Putamen (tissue), 1 donor: ENCODE measurements at regions not wholly inside any gene's neighbourhood (a gene's known extent, or its start where the extent isn't known, plus 50 kb on each side); places are given as distances from the start of the nearest gene placed in this dataset.

Experiments used
- DNase-seq: peaks from one replicate; pipeline ENCODE4 v3.0.0-alpha.2; 2016; ENCODE audit warnings: low spot score

DNA sequence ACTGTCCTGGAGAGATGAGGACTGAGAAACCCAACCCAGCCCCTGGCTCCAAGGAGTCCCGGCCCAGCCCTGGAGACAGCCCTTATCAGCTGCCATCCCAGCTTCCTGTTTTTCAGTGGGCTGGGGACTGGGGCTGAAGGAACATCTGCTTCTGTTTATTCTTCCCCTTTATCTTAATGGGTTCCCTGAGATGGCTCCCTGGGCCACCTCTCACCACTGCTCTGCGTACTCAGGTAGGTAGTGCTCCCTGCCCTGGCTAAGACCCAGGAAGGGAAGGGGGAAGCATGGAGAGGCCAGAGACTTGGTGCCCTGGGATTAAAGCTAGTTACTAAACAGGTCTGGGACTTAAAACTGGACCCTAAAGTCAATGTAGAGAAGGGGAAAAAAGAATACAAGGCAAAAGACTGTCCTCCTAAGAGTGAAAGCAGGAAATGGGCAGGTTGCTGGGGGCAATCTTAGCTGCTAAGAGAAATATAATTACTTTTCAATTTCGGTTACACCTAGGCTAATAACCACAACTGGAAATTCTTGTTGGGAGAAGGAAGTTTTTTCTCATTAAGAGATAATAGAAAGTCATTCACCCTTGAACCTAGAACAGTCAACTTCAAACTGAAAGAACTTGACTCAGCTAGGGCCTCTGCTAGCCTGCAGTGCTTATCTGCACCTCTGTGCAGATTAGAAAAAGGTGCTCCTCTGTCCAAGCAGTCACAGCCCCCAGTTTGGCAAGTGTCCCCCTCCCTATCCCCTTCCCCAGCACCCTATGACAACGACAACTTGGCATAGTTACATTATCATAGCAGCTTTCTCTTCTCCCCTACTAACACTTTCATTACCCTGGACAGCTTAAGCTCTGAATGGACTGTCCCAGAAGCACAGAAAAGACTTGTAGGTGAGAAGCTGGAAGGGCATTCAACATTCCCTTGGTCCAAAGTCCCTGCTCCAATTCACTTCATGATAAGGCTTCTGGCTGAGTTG is 65.6 kb upstream of the KDM7A start:
- no peak for DNase-seq

DNA sequence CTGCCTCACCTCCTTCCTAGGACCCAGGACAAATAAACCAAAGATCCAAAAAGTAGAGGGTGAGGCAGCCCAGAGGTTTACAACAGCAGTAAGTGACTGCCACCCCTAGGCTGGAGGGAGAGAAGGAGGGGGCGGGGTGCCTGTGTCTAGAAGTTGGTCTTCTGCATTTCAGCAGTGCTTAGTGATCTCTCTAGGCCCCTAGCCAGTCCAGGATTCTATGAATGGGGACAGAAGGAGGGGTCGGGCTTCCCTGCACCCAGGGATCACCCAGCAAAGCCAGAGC is 62.8 kb upstream of the KDM7A start:
- no peak for DNase-seq

DNA sequence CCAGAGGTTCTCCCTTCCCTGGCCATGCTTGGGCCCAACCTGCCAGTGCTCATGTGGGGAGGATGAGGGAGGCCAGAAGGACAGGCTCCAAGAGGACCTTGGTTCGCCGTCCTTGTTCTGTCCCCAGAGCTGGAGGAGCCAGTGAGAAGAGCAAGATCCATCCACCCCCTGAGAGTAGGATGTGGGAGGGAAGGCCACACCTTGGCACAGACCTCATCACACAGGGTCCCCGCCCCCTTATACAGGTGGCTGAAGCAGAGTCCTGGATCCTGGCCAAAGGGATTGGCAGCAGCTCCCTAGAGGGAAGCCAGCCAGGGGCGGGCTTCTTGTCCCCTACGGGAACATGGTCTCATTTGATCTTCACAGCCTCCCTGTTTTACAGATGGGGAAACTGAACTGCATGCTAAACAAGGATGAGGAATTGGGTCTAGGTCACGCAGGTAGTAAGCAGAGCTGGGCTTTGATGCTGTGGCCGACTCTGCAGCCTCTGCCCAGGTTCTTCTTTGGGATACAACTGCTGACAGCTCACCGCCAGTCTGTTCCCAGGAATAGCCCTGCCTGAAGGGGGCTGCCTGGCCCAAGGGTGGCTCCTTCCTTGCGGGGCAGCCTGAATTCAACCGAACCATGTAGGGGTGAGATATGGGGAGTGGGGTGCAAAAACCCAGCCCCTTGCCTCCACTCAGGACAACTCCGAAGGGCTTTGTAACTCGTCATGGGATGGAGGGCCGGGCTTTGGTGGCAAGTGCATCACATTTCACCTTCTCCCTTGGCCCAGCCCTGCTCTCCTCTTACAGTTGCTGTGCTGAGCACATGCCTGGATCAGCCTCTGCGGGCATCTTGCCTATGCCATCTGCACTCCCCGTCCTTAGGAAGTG is 62.2 kb upstream of the KDM7A start:
- DNase-seq, result no peak

DNA sequence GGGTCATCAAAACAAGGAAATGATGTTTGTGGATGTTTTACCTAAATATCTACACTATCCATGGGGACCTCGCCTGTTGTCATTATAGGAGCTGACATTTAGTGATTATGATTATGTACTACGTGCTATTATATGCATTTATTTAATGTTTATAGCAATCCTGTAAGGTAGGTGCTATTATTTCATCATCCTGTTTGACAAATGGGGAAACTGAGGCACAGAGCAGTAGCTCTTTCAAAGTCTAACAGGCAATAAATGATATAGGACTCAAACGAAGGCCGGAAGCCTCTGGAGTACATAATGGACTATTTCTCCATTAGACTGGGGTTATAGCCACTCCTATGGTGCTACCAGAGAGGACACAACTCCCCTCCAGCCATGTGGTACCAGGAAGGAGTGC is 60.6 kb upstream of the KDM7A start:
- DNase-seq, result no peak

DNA sequence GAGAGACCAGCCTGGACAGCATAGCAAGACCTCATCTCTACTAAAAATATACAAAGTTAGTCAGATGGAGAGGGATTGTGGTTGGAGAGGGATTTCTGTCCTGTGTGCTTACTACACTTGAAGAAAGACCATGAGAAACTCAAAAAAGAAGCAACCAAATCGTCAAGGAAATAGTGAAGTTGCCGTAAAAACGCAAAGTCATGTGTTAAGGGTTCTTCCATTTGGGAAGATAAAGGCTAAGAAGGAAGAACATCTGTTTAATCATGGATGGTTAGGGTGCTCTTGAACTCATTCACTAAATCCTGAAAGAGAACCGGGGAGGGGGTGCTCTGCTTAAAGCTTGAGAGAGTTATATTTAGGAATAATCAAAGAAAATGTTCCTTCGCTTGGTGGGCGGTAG is 59.8 kb upstream of the KDM7A start:
- no peak for DNase-seq

DNA sequence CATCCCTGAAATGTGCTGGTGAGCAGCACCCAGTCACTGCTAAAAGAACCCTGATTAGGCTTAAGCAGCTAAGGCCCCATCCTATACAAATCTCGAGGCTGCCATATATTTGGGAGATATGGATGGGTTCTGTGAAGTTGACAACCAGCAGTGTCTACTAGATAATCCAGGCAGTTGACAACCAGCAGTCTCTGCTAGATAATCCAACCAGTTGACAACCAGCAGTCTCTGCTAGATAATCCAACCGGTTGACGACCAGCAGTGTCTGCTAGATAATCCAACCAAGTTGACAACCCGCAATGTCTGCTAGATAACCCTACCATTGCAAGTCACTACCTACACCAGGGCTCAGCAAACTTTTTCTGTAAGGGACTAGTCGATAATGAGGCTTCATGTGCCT is 58.3 kb upstream of the KDM7A start:
- no peak for DNase-seq

- no peak for DNase-seq
Measured at GRCh38 chr7:140232957-140233917, 56.5 kb upstream of the KDM7A start.

GRCh38 chr7:140231771-140232491 is 55.1 kb upstream of the KDM7A start:
- DNase-seq, result no peak

- DNase-seq, result no peak
Measured at GRCh38 chr7:140230861-140231770, 54.3 kb upstream of the KDM7A start.

- DNase-seq, result no peak
Measured at GRCh38 chr7:140230516-140230860, 53.7 kb upstream of the KDM7A start.

- DNase-seq, result no peak
Measured at GRCh38 chr7:140229591-140230515, 53.1 kb upstream of the KDM7A start.

- DNase-seq, result no peak
Measured at GRCh38 chr7:140229101-140229525, 52.3 kb upstream of the KDM7A start.
